HG03135 (cell line): ENCODE measurements at regions not wholly inside any gene's neighbourhood (a gene's known extent, or its start where the extent isn't known, plus 50 kb on each side); places are given as distances from the start of the nearest gene placed in this dataset.
"Not testable (repeated sequence)": the region's sequence is repeated elsewhere in the genome, so short reads cannot be mapped to it uniquely, and the experiment has no call there.

Experiments
- ATAC-seq: cut with Tn5 transposase; IDR thresholded peaks from one replicate; pipeline ENCODE4 v1.9.1; 2021; ENCODE audit warnings: mild to moderate bottlenecking, moderate library complexity; ENCODE audit not compliant: unreplicated experiment

DNA sequence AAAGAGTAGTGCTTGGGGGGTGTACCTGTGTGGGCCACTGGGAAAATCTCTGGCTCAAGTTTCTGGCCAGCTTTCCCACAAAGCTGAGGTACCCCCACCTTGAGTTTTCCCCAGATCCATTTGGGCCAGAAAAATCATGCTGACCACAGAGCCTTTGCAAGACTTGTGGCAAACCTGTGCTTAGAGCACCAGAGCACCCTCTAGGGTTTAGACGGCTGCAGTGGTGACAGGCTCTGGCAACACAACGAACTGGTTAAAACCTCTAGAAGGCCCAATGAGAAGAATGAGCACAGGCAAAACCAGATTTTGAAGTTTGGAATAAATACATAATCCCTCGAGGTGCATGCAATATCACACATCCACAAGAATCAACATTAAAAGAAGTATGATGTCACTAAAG is 290.7 kb upstream of the FOLH1 start:
- no peak for ATAC-seq

DNA sequence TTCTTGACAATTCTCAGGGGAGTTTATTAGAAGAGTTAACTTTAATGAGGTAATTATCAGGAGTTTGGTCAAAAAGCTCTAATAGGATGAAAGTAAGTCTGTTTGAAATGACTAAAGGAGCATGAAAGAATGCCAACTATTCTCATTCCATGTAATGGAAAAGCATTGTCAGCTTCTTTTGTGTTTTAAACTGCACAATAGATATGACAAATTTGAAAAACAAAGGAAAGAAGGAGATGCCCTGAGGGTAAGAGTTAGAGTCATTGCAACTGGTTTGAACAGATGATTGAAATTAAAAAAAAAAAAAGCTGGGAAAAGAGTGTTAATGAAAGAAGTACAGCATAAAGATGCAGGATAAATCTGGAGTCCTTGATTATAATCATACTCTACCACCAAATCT is 296.8 kb upstream of the FOLH1 start:
- no peak for ATAC-seq

DNA sequence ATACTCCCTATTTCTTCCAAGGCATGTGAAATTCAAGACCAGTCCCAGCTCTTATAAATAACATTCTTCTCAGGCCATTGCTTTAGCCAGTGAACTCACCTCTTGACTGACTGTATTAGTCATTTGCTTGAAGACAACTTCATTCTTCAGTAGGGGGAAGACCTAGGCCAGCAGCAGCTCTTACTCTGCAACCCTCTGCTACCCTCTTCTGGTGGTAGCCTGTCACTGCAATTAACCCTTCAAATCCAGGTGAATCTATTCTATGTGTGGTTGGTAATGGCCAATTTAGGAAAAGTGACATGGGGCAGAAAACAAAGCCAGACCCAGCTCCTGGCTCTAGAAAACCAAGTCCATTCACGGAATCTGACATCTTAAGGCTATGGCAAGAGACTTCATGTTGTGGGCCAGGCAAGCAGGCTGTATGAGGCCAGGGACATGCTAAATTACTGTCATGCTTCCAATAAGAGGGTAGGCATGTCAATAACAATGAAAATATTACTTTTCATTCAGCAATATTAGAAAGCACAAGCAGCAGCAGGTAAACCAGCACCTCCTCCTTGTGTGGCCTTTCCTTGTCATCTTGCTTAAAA is 317.9 kb upstream of the FOLH1 start:
- peak; percentile 67 for ATAC-seq

DNA sequence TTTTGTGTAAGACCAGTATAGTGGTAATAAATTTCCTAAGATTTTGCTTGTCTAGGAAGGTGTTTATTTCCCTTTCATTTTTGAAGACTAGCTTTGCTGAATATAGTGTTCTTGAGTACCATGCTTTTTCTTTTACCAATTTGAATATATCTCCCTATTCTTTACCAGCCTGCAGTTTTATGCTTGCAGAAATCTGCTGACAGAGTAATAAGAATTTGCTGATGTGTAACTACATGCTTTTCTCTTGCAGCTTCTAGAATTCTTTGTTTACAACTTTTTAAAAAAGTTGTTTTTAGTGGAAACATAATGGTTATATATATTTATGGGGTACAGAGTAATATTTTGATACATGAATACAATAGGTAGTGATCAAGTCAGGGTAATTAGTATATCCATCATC is 324.8 kb upstream of the FOLH1 start:
- ATAC-seq, result no peak

DNA sequence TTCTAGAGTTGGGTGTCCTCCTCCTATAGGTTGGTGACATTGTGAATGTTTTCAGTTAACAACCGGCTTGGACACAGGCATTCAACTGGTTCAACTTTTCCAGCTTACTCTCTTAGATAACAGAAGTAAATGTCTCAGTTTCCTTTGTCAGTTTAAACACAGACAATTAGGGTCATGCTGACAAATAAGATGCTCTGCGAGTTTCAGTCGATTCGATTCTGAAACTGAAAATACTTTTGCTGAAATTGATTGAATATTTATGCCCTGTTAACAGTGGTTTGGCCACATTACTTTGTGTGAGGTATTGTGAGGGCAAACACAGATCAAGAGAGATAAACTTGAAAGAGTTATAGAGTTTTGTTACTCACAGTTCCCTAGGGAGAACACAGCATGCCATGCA is 330.5 kb upstream of the FOLH1 start:
- not testable (repeated sequence) for ATAC-seq

DNA sequence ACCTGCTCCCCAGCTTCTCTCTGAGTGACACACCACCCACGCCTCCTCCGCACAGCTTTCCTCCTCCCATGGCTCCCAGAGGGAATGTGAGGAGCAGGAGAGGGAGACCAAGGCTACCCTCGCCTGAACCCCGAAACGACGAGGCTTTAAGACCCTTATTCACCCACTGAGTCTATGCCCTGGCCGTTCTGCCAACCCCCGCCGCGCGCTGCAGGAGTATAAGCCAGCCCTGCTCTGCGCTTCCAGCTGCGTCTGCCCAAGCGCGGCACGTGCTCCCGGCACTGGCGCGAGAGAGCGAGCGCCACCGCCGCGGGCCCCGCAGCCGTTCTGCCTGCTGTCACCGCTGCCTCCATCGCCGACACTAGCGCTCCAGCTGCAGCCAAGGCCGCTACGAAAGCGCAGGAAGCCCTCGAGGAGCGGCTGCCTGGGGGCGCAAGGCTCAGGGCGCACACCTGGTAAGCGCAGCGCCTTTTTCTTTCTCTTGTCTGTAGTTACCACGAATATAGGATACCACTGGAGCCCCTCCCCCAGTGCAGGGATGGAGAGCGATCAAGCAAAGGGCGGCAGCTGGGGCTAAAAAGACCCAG is 350.0 kb upstream of the FOLH1 start:
- not testable (repeated sequence) for ATAC-seq

DNA sequence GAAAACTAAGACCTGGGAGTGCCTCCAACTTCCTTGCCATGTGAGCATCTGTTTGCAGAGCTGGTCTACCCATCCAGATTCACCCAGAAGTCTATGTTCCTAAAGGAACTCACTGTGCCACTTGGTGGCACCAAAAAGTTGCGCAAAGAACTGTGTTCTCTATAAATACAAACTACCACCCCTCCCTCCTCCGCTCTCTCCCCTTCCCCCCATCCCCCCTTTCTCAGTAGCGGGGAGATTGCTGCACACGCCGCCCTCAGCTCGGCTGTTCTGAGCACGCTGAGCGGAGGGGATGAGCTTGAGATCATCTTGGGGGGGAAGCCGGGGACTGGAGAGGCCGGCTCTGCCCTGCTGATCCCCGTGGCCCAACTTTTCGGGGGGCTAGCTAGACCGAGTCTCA is 352.2 kb upstream of the FOLH1 start:
- not testable (repeated sequence) for ATAC-seq

DNA sequence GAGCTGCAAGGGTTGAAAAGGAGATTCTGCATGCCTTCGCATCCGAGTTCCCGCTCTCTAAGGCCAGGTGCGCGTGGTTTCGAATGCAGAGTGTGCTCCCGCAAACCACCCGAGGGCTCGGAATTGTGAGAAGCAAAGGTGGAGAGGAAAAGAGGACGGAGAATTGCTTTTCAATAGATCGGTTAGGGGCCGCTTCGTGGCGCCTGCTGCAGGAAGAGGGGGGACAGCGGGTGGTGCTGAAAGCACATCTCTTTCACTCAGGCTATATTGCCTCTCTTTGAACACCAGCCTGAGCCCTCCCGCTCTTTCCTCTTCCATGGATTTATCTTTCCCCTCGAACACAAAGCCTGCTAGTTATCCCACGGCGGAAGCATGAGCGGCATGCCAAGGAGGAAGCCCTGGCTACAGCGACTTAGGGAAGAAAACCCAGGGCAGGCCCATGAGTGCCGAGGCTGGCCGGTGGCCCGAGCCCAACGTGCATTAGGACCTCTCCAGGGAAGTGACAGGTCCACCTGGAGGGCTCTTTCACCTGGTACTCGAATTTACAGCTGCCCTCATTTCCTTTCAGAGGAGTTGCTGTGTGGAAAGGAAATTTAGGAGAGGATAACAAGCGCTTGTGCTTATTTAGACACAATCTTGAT is 353.0 kb upstream of the FOLH1 start:
- not testable (repeated sequence) for ATAC-seq

DNA sequence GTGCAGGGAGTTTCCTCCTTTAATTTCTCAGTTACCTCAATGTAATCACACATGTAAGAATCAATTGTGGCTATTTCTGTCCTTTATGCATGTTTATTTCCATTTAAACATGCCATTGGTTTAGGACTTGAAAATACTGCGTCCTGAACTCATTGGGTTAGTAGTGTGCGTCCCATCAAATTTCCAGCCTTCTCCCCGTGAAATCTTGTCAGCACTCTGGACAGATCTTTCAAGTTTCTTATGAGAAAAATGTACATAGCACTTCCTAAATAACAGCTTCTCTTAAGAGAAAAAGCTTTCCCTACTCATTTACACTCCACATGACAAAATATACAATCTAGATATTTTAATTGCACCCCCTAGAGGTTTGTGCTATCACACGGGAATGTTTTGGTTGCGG is 353.9 kb upstream of the FOLH1 start:
- not testable (repeated sequence) for ATAC-seq

DNA sequence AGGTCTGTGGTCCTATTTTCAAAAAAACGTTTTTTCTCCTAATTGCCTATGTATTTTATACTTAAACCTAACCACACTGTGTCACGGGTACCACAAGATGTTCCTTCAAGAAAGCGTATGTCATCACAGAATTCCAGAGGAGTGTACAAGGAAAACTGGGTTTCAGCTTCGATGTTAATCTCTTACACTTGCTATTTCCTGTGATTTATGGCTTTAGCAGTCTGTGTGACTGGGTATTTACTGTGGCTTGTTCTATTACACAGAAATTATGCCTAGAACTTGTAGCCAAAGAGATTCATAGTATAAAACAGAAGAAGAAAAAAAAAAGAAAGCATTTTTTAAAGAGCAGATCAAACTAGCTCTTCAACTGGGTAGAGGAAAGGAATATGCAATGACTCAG is 371.1 kb upstream of the FOLH1 start:
- not testable (repeated sequence) for ATAC-seq

DNA sequence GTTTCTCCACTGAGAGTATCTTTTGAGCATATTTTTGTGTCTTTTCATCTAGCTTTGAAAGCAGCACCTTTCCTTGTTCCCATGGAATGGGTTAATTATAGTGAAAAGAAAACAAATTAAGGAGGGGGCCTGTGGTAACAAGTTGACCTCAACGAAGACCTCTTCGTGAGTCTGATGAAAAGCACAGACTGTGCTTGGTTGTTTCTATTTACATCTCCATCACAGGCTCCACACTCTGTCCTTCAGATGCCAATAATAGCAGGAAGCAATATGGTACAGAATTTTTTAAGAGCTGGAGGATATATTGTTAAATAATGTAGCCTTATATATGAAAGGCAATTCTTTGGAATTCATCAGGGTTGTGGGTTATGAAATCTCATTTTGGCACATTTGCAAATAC is 366.7 kb upstream of the OR4C13 start:
- not testable (repeated sequence) for ATAC-seq

DNA sequence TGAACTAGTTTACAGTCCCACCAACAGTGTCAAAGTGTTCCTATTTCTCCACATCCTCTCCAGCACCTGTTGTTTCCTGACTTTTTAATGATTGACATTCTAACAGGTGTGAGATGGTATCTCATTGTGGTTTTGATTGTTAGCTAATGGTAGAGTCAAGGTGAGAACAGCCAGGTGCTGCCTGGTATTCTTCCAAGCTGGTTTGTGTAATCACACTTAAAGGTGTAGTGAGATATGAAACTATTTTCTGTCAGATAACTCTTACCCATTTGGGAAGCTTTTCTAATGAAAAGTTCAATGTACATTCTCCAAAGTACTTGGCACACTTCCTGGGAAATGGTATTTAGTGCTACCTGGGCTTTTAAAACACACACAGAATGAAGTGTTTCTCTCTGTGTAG is 343.3 kb upstream of the OR4C13 start:
- not testable (repeated sequence) for ATAC-seq

DNA sequence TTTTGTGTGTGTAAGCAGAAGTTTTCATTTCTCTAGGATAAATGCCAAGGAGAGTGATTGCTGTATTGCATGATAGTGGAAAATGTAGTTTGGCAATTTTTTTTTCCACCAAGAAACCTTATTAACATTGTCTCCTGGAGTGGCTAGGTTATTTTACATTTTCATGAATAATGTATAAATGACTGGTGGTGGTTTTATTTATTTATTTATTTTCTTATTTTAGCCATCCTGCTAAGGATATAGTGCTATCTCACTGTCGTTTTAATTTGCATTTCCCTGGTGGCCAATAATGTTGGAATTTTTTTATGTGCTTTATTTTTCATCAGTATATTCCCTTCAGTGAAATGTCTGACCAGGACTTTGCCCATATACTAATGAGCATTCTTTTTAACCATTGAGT is 328.3 kb upstream of the OR4C13 start:
- not testable (repeated sequence) for ATAC-seq

DNA sequence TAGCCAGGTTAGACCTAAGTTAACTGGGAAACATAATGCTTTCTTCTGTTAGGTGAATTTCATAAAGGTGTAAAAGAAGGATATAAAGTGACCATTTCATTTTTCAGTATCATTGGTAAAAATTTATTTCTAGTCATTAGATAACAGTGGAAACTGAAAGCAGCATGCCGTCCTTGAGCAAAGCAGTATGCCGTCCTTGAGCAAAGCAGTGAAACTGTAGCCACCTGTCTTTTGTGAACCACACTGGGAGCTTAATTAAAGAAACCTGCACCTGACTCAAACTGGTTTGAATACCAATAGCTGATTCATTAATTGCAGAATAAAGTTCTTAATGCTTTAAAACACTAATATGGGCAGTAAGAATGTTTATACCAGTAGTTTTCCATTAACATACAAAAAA is 281.5 kb upstream of the OR4C13 start:
- not testable (repeated sequence) for ATAC-seq

DNA sequence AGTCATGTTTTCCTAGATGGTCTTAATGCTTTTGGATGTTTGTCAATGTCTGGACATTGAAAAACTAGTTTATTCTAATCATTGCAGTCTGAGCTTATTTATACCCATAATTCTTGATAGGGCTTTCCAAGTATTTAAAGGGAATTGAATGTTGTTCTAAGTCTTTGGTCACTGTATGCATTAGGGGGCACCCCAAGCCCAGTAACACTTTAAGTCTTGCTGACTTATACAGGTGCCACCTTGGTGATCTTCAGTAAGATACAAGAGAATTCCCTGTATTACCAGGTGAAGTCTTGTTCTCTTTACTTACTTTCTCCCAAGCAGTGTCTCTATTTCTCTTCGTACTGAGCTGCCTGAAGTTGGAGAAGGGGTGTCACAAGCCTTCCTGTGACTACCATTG is 250.1 kb upstream of the OR4C13 start:
- not testable (repeated sequence) for ATAC-seq

DNA sequence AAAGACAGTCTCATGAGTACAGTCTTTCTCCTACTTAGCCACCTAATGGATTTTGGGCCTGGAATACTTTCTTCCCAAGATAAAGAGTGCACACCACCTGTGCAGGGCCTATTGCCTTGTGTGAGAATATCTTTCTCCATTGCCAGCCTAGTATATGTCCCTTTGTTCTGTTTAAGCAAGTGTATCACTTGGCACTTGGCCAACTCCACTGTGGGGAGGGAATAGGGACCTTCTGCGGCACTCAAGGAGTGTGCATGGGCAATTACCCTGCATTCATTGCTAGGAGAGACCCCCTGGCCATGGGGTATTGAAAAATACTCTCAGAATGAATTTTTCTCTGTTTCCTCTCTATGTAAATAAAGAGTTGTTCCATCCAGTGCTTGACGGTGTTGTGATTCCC is 201.7 kb upstream of the OR4C13 start:
- not testable (repeated sequence) for ATAC-seq

DNA sequence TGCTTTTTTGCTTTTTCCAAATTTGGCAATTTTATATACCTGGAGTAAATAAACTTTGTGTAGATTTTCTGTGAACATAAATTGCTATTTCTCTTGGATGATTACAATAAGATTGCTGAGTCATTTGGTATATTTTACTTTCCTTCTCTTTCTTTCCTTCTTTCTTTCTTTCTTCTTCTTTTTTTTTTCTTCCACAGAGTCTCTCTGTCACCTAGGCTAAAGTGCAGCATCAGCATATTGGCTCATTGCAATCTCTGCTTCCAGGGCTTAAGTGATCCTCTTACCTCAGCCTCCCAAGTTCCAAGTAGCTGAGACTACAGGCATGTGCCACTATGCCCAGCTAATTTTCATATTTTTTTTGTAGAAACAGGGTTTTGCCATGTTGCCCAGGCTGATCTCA is 201.2 kb upstream of the OR4C13 start:
- ATAC-seq, result not testable (repeated sequence)

DNA sequence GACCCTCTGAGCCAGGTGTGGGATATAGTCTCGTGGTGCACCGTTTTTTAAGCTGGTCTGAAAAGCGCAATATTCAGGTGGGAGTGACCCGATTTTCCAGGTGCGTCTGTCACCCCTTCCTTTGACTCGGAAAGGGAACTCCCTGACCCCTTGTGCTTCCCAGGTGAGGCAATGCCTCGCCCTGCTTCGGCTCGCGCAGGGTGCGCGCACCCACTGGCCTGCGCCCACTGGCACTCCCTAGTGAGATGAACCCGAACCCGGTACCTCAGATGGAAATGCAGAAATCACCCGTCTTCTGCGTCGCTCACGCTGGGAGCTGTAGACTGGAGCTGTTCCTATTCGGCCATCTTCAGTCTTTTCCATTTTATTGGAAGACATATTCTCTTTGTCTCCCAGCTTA is 171.4 kb upstream of the OR4C13 start:
- not testable (repeated sequence) for ATAC-seq

DNA sequence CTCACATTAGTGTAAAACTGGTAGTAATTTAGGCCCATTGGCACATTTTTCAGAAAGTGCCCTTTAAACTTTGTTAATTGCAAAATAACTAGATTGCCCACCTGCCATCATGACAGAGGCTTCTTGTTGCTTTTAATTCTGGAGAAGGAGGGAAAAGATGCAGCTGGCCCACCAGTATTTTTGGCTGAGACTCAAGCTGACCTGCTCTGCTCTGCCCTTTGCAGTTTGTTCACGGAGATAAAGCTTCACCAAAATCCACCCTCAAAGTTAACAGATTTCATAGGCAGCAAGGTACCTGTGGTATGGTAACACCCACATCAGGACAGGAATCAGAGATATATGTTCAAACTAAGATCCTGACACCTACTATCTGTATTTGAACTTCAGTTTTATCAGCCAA is 170.2 kb upstream of the OR4C13 start:
- ATAC-seq, result not testable (repeated sequence)

DNA sequence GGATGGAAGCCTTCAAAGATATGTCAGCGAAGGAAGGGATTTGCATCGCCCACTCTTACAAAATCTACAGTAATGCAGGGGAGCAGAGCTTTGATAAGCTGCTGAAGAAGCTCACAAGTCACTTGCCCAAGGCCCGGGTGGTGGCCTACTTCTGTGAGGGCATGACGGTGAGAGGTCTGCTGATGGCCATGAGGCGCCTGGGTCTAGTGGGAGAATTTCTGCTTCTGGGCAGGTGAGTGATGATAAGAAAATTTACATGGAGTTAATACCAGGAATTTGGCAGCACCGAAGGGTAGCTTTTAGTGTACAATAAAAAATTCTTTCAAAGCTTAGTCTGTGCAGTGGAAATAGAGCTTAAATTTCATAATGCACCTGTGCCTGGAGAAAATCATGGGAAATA is 168.3 kb upstream of the OR4C13 start:
- not testable (repeated sequence) for ATAC-seq

DNA sequence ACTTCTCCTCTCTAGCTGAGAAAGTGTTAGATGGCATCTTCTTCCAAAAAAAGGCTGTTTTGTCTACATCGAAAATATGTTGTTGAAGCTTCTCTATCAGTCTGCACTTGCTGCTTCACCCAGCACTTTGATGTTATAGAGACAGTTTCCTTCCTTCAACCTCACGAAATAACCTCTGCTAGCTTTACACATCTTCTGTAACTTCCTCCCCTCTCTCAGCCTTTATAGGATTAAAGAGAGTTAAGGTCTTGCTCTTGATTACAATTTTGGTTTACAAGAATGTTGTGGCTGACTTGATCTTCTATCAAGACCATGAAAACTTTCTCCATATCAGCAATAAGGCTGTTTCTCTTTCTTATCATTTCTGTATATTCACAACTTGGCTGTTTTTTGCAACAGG is 162.4 kb upstream of the OR4C13 start:
- not testable (repeated sequence) for ATAC-seq

DNA sequence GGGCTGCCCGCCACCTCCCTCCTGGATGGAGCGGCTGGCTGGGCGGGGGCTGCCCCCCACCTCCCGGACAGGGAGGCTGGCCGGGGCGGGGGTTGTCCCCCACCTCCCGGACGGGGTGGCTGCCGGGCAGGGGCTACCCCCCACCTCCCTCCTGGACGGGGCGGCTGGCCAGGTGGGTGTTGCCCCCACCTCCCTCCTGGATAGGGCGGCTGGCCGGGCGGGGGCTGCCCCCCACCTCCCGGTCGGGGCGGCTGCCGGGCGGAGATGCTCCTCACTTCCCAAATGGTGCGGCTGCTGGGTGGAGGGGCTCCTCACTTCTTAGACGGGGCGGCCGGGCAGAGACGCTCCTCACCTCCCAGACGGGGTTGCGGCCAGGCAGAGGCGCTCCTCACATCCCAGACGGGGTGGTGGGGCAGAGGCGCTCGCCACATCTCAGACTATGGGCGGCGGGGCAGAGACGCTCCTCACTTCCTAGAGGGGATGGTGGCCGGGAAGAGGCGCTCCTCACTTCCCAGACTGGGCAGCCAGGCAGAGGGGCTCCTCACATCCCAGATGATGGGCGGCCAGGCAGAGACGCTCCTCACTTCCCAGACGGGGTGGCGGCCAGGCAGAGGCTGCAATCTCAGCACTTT is 153.9 kb upstream of the OR4C13 start:
- not testable (repeated sequence) for ATAC-seq
